ENCODE measurements at regions not wholly inside any gene's neighbourhood (a gene's known extent, or its start where the extent isn't known, plus 50 kb on each side); places are given as distances from the start of the nearest gene placed in this dataset.

DNA sequence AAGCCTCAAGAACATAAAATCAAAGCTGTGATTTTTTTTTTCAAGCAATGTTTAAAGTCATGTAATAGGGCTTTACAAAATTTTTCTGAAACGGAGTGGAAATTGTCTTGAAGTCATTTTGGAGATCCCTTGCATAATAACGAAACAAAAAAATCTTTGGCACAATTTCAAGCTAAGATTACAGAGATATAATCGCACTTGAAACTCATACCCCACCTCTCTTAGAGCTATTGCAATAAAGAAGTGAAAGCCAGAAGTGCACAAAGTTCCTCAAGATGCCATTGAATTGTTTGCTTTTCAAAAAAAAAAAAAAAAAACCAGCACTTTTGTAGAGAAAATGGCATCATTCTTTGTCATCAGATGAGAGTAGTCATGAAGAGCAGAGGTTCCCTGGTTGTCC, 152.3 kb downstream of the PAX3 start:
- in situ Hi-C loops (cut with MboI; ENCODE audit: low pct_unique_long_range_greater_than_20kb, low sequenced_read_pairs, unreplicated experiment), result no loop called here
- TF ChIP-seq, protein P1, sequence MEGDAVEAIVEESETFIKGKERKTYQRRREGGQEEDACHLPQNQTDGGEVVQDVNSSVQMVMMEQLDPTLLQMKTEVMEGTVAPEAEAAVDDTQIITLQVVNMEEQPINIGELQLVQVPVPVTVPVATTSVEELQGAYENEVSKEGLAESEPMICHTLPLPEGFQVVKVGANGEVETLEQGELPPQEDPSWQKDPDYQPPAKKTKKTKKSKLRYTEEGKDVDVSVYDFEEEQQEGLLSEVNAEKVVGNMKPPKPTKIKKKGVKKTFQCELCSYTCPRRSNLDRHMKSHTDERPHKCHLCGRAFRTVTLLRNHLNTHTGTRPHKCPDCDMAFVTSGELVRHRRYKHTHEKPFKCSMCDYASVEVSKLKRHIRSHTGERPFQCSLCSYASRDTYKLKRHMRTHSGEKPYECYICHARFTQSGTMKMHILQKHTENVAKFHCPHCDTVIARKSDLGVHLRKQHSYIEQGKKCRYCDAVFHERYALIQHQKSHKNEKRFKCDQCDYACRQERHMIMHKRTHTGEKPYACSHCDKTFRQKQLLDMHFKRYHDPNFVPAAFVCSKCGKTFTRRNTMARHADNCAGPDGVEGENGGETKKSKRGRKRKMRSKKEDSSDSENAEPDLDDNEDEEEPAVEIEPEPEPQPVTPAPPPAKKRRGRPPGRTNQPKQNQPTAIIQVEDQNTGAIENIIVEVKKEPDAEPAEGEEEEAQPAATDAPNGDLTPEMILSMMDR (IDR thresholded peaks at IDR 0.05; ENCODE audit: extremely low read depth, insufficient read depth, missing control alignments), result no peak
- DNase-seq (ENCODE audit: low spot score), result no peak

DNA sequence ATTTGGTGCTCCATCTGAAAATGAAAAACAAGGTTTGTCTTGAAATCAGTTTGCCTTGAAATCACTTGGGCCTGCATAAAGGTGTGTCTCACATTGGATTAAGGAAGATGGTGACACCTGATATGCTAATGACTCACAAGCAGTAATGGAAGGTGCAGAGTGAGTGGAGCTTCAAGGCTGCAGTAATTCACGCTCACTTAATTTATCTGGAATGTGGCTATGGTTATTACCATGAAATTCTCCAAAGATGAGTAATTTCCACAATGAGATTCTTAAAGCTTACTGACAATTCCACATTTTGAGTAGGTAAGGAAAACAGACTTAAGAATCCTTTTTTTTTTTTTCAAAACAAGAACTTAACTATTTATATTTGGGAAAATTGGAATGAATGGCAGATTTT, 156.8 kb downstream of the PAX3 start:
- TF ChIP-seq, protein P1 (IDR thresholded peaks at IDR 0.05; ENCODE audit: extremely low read depth, insufficient read depth, missing control alignments), result no peak
- in situ Hi-C loops (cut with MboI; ENCODE audit: low pct_unique_long_range_greater_than_20kb, low sequenced_read_pairs, unreplicated experiment), result no loop called here

GRCh38 chr2:222136106-222136630, 162.6 kb downstream of the PAX3 start:
- in situ Hi-C loops (cut with MboI; ENCODE audit: low pct_unique_long_range_greater_than_20kb, low sequenced_read_pairs, unreplicated experiment), result no loop called here
- DNase-seq (ENCODE audit: low spot score), result no peak
- TF ChIP-seq, protein P1 (IDR thresholded peaks at IDR 0.05; ENCODE audit: extremely low read depth, insufficient read depth, missing control alignments), result no peak

More for the DNA sequence above, 156.8 kb downstream of the PAX3 start:
- no peak for DNase-seq (ENCODE audit: low spot score)

GRCh38 chr2:222134654-222135053, 164.1 kb downstream of the PAX3 start:
- in situ Hi-C loops (cut with MboI; ENCODE audit: low pct_unique_long_range_greater_than_20kb, low sequenced_read_pairs, unreplicated experiment), result no loop called here
- TF ChIP-seq, protein P1 (IDR thresholded peaks at IDR 0.05; ENCODE audit: extremely low read depth, insufficient read depth, missing control alignments), result no peak

DNA sequence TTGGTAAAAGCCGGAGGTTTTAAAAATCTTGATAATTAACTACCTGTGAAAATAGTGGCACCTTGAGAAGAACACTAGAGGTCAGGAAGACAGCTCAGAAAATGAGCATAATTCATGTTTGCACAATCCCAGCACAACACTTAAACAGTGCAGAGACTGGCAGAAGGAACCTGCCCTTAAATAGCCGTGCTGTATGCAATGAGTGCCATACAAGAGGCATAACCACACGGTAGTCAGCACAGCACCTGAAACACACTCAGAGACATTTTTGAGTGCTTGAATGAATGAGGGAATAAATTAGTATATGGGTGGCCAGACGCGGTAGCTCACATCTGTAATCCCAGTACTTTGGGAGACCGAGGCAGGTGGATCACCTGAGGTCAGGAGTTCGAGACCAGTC, 164.9 kb downstream of the PAX3 start:
- in situ Hi-C loops (cut with MboI; ENCODE audit: low pct_unique_long_range_greater_than_20kb, low sequenced_read_pairs, unreplicated experiment), result no loop called here
- TF ChIP-seq, protein P1 (IDR thresholded peaks at IDR 0.05; ENCODE audit: extremely low read depth, insufficient read depth, missing control alignments), result no peak
- DNase-seq (ENCODE audit: low spot score), result no peak

More at GRCh38 chr2:222134654-222135053, 164.1 kb downstream of the PAX3 start:
- no peak for DNase-seq (ENCODE audit: low spot score)

- in situ Hi-C loops (cut with MboI; ENCODE audit: low pct_unique_long_range_greater_than_20kb, low sequenced_read_pairs, unreplicated experiment), result no loop called here
- DNase-seq (ENCODE audit: low spot score), result no peak
- TF ChIP-seq, protein P1 (IDR thresholded peaks at IDR 0.05; ENCODE audit: extremely low read depth, insufficient read depth, missing control alignments), result no peak
Measured at GRCh38 chr2:222130855-222131254, 167.9 kb downstream of the PAX3 start.

- in situ Hi-C loops (cut with MboI; ENCODE audit: low pct_unique_long_range_greater_than_20kb, low sequenced_read_pairs, unreplicated experiment), result no loop called here
- DNase-seq (ENCODE audit: low spot score), result no peak
Measured at GRCh38 chr2:222127660-222128059, 171.1 kb downstream of the PAX3 start.

More at GRCh38 chr2:222127660-222128059, 171.1 kb downstream of the PAX3 start:
- TF ChIP-seq, protein P1 (IDR thresholded peaks at IDR 0.05; ENCODE audit: extremely low read depth, insufficient read depth, missing control alignments), result no peak
